ENCODE measurements at regions not wholly inside any gene's neighbourhood (a gene's known extent, or its start where the extent isn't known, plus 50 kb on each side); places are given as distances from the start of the nearest gene placed in this dataset.
"Not testable (repeated sequence)": the region's sequence is repeated elsewhere in the genome, so short reads cannot be mapped to it uniquely, and the experiment has no call there.

DNA sequence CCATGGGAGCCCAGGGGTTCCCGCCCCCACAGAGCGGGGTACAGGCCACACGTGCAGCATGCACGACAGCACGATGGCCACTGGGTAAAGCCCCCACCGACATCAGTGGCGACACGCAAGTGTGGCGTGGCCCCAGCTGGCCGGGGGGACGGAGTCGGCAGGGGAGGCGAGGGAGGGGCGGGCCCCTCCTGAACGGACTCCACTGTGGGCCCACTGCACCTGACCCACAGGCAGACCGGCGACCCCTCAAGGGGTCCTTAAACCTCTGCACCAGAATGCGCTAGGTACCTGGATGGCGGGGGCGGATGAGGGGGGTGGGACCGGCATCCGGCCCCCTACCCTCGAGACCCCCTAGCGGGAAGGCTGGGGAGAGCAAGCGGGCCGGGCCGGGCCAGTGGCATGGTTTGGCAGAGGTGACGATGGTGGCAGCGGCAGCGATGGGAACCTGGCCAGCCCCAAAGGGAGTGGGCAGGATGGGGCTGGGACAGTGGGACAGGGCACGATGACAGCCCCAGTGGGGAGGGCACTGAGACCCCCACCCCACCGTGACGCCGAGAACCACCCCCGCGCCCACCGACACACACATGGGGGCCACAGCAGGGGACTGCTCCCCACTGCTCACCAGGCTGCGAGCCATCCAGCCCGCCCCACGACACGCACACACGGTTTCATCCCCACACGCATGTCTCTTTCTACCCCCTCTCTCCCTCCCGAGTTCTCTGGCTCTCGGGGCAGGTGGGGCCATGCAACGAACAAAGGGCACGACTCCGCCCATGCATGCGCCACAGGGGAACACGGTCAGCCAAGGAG, 91.9 kb upstream of the ANKRD30BL start:
- H3K4me1 ChIP-seq (ENCODE audit: insufficient read depth, low read length, poor library complexity, severe bottlenecking), result no peaks in the 10 kb centered on the region
- no peaks in the 10 kb centered on the region for H3K27me3 ChIP-seq (ENCODE audit: insufficient read depth, low read length, poor library complexity, severe bottlenecking)
- no peaks in the 10 kb centered on the region; the same call in 1 of the 2 replicates for H3K9me3 ChIP-seq (ENCODE audit: insufficient read depth, low read depth, low read length)
- H4K20me1 ChIP-seq (ENCODE audit: insufficient read depth, low read length, poor library complexity, severe bottlenecking), result no peaks in the 10 kb centered on the region
- no peak overlapping the region for H3K9ac ChIP-seq (ENCODE audit: low read depth, low read length, poor library complexity, severe bottlenecking)
- H3K79me2 ChIP-seq (ENCODE audit: insufficient read depth, low read length), result no peaks in the 10 kb centered on the region
- TF ChIP-seq CTCF (conservative IDR thresholded peaks at IDR 0.05; ENCODE audit: low read length), result no peak
- no peak for TF ChIP-seq EZH2phosphoT487 (IDR thresholded peaks at IDR 0.05; ENCODE audit: borderline replicate concordance)
- no peaks in the 10 kb centered on the region for H3F3A ChIP-seq (ENCODE audit: low read depth)
- H3K9me2 ChIP-seq (replicated peaks; ENCODE audit: low read depth, low read length), result no peaks in the 10 kb centered on the region
- no peak overlapping the region for H2AFZ ChIP-seq (ENCODE audit: low read length)
- no peak overlapping the region for H3K4me3 ChIP-seq (ENCODE audit: low read length, poor library complexity, severe bottlenecking)
- no peak overlapping the region for H3K4me2 ChIP-seq (ENCODE audit: low read depth, low read length, poor library complexity, severe bottlenecking)
- no peaks in the 10 kb centered on the region for H3K36me3 ChIP-seq (ENCODE audit: insufficient read depth, low read length)

- not testable (repeated sequence) for H3K36me3 ChIP-seq (ENCODE audit: insufficient read depth, low read length); H3K4me2 ChIP-seq (ENCODE audit: low read depth, low read length, poor library complexity, severe bottlenecking); H3F3A ChIP-seq (ENCODE audit: low read depth); H3K9me2 ChIP-seq (replicated peaks; ENCODE audit: low read depth, low read length); H3K9ac ChIP-seq (ENCODE audit: low read depth, low read length, poor library complexity, severe bottlenecking); H2AFZ ChIP-seq (ENCODE audit: low read length); H3K79me2 ChIP-seq (ENCODE audit: insufficient read depth, low read length); H3K9me3 ChIP-seq (ENCODE audit: insufficient read depth, low read depth, low read length); H4K20me1 ChIP-seq (ENCODE audit: insufficient read depth, low read length, poor library complexity, severe bottlenecking); H3K4me1 ChIP-seq (ENCODE audit: insufficient read depth, low read length, poor library complexity, severe bottlenecking); H3K4me3 ChIP-seq (ENCODE audit: low read length, poor library complexity, severe bottlenecking); H3K27me3 ChIP-seq (ENCODE audit: insufficient read depth, low read length, poor library complexity, severe bottlenecking)
Observed at GRCh38 chr2:132254306-132254919, 92.7 kb upstream of the ANKRD30BL start.

DNA sequence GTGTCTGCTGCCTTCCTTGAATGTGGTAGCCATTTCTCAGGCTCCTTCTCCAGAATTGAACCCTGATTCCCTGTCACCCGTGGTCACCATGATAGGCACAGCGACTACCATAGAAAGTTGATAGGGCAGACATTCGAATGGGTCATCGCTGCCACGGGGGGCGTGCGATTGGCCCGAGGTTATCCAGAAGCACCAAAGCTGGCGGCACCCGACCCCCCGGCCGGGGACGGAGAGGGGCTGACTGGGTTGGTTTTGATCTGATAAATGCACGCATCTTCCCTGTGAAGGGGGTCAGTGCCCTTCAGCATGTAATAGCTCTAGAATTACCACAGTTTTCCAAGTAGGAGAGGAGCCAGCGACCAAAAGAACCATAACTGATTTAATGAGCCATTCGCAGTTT, 94.0 kb upstream of the ANKRD30BL start:
- TF ChIP-seq EZH2phosphoT487 (IDR thresholded peaks at IDR 0.05; ENCODE audit: borderline replicate concordance) (no peak), CTCF (conservative IDR thresholded peaks at IDR 0.05; ENCODE audit: low read length) (no peak)
- H3K36me3 ChIP-seq (ENCODE audit: insufficient read depth, low read length), result no peaks in the 10 kb centered on the region
- no peak overlapping the region for H3K4me3 ChIP-seq (ENCODE audit: low read length, poor library complexity, severe bottlenecking)
- H3K9me2 ChIP-seq (replicated peaks; ENCODE audit: low read depth, low read length), result no peaks in the 10 kb centered on the region
- H3K27me3 ChIP-seq (ENCODE audit: insufficient read depth, low read length, poor library complexity, severe bottlenecking), result no peaks in the 10 kb centered on the region
- no peaks in the 10 kb centered on the region for H4K20me1 ChIP-seq (ENCODE audit: insufficient read depth, low read length, poor library complexity, severe bottlenecking)
- no peak overlapping the region for H3K4me2 ChIP-seq (ENCODE audit: low read depth, low read length, poor library complexity, severe bottlenecking)
- no peaks in the 10 kb centered on the region for H3K9me3 ChIP-seq (ENCODE audit: insufficient read depth, low read depth, low read length)
- no peaks in the 10 kb centered on the region for H3F3A ChIP-seq (ENCODE audit: low read depth)
- H3K79me2 ChIP-seq (ENCODE audit: insufficient read depth, low read length), result no peaks in the 10 kb centered on the region
- no peaks in the 10 kb centered on the region for H3K4me1 ChIP-seq (ENCODE audit: insufficient read depth, low read length, poor library complexity, severe bottlenecking)
- no peak overlapping the region for H3K9ac ChIP-seq (ENCODE audit: low read depth, low read length, poor library complexity, severe bottlenecking)
- H2AFZ ChIP-seq (ENCODE audit: low read length), result no peak overlapping the region

Measured in Loucy (cell line).